C4-2B (cell line): ENCODE measurements at regions not wholly inside any gene's neighbourhood (a gene's known extent, or its start where the extent isn't known, plus 50 kb on each side); places are given as distances from the start of the nearest gene placed in this dataset.
A peak's percentile ranks its signal among the peaks of the same experiment; 100 is the strongest.
"Not testable (repeated sequence)": the region's sequence is repeated elsewhere in the genome, so short reads cannot be mapped to it uniquely, and the experiment has no call there.

ENCODE experiments used
- H3K27ac ChIP-seq: fragments of 450-650 bp; 2 replicates; pipeline ENCODE4 v1.5.1; 2017
- CTCF ChIP-seq: fragments of 450-650 bp; conservative IDR thresholded peaks from 2 replicates; pipeline ENCODE4 v1.5.1; 2017; ENCODE audit warnings: mild to moderate bottlenecking
- ZFX ChIP-seq: fragments of 450-650 bp; IDR thresholded peaks from 2 replicates; pipeline ENCODE4 v1.6.1; 2017

DNA sequence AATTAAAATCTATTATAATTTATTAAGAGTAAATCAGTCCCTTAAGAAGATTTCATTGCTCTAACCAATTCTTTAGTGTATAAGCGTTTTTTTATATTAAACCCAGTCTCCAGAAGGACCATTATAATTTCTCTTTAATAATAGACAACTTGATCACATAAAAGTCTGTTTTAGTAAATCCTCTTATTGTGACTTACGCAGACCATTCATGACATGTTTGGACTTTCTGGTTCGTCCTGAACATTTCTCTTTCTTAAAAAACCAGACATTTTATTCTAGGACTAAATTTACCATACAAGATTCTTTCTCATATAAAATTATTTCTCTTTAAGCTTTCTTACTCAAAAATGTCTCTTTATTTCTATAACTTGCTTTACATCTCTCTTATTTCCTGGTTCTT, 196.2 kb upstream of the RAI14 start:
- TF ChIP-seq CTCF: no peak
- no peak for TF ChIP-seq ZFX
- no peak overlapping the region for H3K27ac ChIP-seq

- TF ChIP-seq CTCF (no peak), ZFX (no peak)
- H3K27ac ChIP-seq: no peak overlapping the region
These were observed 195.6 kb upstream of the RAI14 start for GRCh38 chr5:34460496-34460895.

DNA sequence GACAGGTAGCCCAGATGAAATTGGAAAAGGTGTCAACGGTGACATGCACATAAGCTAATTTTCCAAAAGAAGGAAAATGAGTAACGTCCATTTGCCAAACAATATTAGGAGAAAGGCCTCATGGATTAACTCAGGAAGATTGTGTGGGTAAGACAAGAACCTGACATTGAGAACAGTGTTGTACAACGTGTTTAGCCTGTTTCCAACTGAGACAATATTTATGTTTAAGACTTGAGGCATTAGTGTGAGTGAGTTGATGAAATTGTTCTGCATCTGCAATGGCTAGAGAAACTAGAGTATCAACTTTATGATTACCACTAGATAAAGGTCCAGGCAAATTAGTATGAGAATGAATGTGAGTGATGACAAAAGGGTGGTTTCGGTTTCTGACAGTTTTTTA, 191.3 kb upstream of the RAI14 start:
- no peak overlapping the region for H3K27ac ChIP-seq
- TF ChIP-seq ZFX (no peak), CTCF (no peak)

GRCh38 chr5:34465301-34465700, 190.8 kb upstream of the RAI14 start:
- not testable (repeated sequence) for H3K27ac ChIP-seq
- TF ChIP-seq CTCF: peak; percentile 35

- not testable (repeated sequence) for H3K27ac ChIP-seq
These were observed 189.4 kb upstream of the RAI14 start for GRCh38 chr5:34466519-34467388.

DNA sequence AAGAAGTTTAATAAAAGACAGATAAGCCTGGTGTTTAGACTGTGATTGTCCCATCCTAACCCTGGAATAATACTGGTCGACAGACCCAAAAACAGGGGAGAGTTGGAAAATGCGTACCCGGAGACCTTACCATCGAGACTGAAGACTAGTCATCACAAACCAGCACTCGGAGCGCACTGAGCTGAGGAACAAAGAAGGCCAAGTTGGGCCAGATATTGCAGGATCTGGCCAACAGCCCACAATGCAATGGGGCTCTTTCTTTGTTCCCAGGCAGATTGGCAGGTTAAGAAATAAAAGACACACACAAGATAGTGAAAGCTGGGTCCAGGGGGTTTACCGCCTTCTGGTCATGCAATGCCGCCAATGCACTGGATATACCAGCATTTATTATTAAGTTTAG, 188.7 kb upstream of the RAI14 start:
- H3K27ac ChIP-seq: no peak overlapping the region
- TF ChIP-seq ZFX (no peak), CTCF (no peak)

DNA sequence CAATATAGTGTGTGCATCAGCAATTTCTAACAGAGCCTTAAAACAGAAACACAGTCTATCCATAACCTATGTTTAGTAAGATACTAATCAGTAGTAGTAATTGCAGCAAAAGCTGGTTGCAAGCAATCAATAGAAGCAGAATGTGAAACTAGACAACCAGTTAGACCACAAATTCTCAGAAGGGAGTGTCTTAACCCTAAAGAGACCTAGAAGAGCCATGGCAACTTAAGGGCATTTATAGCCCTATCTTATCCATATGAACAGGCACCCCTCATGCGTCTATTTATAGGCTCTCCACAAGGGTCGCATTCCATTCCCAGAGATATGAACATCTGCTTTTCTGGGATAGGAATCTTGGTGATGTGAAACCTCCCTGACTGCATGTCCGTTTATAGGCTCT, 188.1 kb upstream of the RAI14 start:
- H3K27ac ChIP-seq: not testable (repeated sequence)

DNA sequence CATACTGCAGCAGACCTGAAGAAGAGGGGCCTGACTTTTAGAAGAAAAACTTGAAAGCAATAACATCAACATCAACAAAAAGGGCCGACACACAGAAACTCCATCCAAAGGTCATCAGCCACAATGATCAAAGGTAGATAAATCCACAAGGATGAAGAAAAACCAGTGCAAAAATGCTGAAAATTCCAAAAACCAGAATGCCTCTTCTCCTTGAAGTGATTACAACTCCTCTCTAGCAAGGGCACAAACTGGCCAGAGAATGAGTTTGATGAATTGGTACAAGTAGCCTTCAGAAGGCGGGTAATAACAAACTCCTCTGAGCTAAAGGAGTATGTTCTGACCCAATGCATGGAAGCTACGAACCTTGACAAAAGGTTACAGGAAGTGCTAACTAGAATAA, 186.2 kb upstream of the RAI14 start:
- H3K27ac ChIP-seq: no peak overlapping the region
- TF ChIP-seq CTCF: no peak
- no peak for TF ChIP-seq ZFX
